ENCODE measurements at regions not wholly inside any gene's neighbourhood (a gene's known extent, or its start where the extent isn't known, plus 50 kb on each side); places are given as distances from the start of the nearest gene placed in this dataset.

- H3K9me3 ChIP-seq (ENCODE audit: control insufficient read depth in 4 of 4, low read length in 3 of 4) = no peaks in the 10 kb centered on the region
- no peak overlapping the region for H3K4me3 ChIP-seq (ENCODE audit: low read depth in 1 of 3, low read length in 3 of 3)
- no peak overlapping the region for H3K9ac ChIP-seq (ENCODE audit: low read depth in 1 of 2, low read length in 2 of 2)
- peak overlapping the region in 1 of 2 donors; percentile 12 for H3K27ac ChIP-seq (ENCODE audit: low read depth in 1 of 2, low read length in 2 of 2)
- WGBS = 20% methylated on average over 1 of the region's 1 CpG
- TF ChIP-seq FOXA1 (IDR thresholded peaks at IDR 0.05) (no peak), YY1 (IDR thresholded peaks at IDR 0.05) (no peak), NR2F2 (IDR thresholded peaks at IDR 0.05) (no peak), HNF4A (conservative IDR thresholded peaks at IDR 0.05) (no peak), FOXA2 (IDR thresholded peaks at IDR 0.05) (no peak), ATF3 (IDR thresholded peaks at IDR 0.05) (no peak), GABPA (IDR thresholded peaks at IDR 0.05 in 1 of 2, conservative IDR thresholded peaks at IDR 0.05 in 1 of 2) (no peak), EGR1 (IDR thresholded peaks at IDR 0.05; ENCODE audit: low read depth in 2 of 2) (no peak), HNF4G (IDR thresholded peaks at IDR 0.05) (no peak), TAF1 (conservative IDR thresholded peaks at IDR 0.05) (no peak), JUND (IDR thresholded peaks at IDR 0.05) (no peak)
- TF ChIP-seq, protein P1, sequence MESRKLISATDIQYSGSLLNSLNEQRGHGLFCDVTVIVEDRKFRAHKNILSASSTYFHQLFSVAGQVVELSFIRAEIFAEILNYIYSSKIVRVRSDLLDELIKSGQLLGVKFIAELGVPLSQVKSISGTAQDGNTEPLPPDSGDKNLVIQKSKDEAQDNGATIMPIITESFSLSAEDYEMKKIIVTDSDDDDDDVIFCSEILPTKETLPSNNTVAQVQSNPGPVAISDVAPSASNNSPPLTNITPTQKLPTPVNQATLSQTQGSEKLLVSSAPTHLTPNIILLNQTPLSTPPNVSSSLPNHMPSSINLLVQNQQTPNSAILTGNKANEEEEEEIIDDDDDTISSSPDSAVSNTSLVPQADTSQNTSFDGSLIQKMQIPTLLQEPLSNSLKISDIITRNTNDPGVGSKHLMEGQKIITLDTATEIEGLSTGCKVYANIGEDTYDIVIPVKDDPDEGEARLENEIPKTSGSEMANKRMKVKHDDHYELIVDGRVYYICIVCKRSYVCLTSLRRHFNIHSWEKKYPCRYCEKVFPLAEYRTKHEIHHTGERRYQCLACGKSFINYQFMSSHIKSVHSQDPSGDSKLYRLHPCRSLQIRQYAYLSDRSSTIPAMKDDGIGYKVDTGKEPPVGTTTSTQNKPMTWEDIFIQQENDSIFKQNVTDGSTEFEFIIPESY (IDR thresholded peaks at IDR 0.05) = no peak
- TF ChIP-seq, protein P2, sequence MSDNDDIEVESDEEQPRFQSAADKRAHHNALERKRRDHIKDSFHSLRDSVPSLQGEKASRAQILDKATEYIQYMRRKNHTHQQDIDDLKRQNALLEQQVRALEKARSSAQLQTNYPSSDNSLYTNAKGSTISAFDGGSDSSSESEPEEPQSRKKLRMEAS (IDR thresholded peaks at IDR 0.05) = no peak
- TF ChIP-seq, protein P3, sequence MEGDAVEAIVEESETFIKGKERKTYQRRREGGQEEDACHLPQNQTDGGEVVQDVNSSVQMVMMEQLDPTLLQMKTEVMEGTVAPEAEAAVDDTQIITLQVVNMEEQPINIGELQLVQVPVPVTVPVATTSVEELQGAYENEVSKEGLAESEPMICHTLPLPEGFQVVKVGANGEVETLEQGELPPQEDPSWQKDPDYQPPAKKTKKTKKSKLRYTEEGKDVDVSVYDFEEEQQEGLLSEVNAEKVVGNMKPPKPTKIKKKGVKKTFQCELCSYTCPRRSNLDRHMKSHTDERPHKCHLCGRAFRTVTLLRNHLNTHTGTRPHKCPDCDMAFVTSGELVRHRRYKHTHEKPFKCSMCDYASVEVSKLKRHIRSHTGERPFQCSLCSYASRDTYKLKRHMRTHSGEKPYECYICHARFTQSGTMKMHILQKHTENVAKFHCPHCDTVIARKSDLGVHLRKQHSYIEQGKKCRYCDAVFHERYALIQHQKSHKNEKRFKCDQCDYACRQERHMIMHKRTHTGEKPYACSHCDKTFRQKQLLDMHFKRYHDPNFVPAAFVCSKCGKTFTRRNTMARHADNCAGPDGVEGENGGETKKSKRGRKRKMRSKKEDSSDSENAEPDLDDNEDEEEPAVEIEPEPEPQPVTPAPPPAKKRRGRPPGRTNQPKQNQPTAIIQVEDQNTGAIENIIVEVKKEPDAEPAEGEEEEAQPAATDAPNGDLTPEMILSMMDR (IDR thresholded peaks at IDR 0.05; ENCODE audit: low read depth, low read length, missing input control) = no peak
- H3K36me3 ChIP-seq (ENCODE audit: control insufficient read depth in 4 of 4, insufficient read depth in 3 of 4, low read depth in 1 of 4, low read length in 3 of 4) = no peaks in the 10 kb centered on the region
- DNase-seq (ENCODE audit: low spot score) = no peak
- H3K4me1 ChIP-seq (ENCODE audit: control insufficient read depth in 4 of 4, insufficient read depth in 4 of 4, low read length in 3 of 4) = peaks cover 0 to 9% (median 5%) of the 10 kb centered on the region in 4 donors
- H3K27me3 ChIP-seq (ENCODE audit: control insufficient read depth in 4 of 4, insufficient read depth in 4 of 4, low read length in 3 of 4) = no peaks in the 10 kb centered on the region
These were observed 398.8 kb downstream of the SEC16B start for GRCh38 chr1:177571076-177571475.

DNA sequence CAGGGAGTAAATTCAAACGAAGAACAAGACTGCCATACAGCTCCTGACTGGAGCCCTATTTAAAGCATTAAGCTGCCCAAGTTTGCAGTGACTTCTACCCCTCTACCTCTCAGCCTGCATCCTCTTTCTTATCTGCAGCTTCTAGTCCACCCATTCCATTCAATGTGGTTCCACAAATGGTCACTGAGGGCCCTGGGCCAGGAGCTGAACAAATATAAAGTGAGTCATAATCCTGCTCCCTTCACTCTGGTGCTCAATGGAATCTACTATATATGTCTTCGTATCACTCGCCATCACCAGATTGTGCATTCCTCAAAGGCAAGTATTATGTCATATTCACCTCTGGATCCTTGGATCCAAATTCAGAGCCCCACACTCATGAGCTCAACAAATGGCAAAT lies 398.7 kb downstream of the BRINP2 start:
- no peak for DNase-seq (ENCODE audit: low spot score)
- peaks cover 0 to 10% (median 6%) of the 10 kb centered on the region in 4 donors for H3K4me1 ChIP-seq (ENCODE audit: control insufficient read depth in 4 of 4, insufficient read depth in 4 of 4, low read length in 3 of 4)
- H3K36me3 ChIP-seq (ENCODE audit: control insufficient read depth in 4 of 4, insufficient read depth in 3 of 4, low read depth in 1 of 4, low read length in 3 of 4) = no peaks in the 10 kb centered on the region
- H3K9me3 ChIP-seq (ENCODE audit: control insufficient read depth in 4 of 4, low read length in 3 of 4) = no peaks in the 10 kb centered on the region
- H3K4me3 ChIP-seq (ENCODE audit: low read depth in 1 of 3, low read length in 3 of 3) = no peak overlapping the region
- no peaks in the 10 kb centered on the region for H3K27me3 ChIP-seq (ENCODE audit: control insufficient read depth in 4 of 4, insufficient read depth in 4 of 4, low read length in 3 of 4)
- no peak overlapping the region for H3K9ac ChIP-seq (ENCODE audit: low read depth in 1 of 2, low read length in 2 of 2)
- WGBS = 92% methylated on average over 3 of the region's 3 CpGs
- no peak overlapping the region for H3K27ac ChIP-seq (ENCODE audit: low read depth in 1 of 2, low read length in 2 of 2)
- TF ChIP-seq SP1 (IDR thresholded peaks at IDR 0.05) (no peak), TAF1 (conservative IDR thresholded peaks at IDR 0.05) (no peak), GABPA (IDR thresholded peaks at IDR 0.05 in 1 of 2, conservative IDR thresholded peaks at IDR 0.05 in 1 of 2) (no peak), FOXA2 (IDR thresholded peaks at IDR 0.05) (no peak), RXRA (IDR thresholded peaks at IDR 0.05) (no peak)
- TF ChIP-seq, protein P3 (IDR thresholded peaks at IDR 0.05; ENCODE audit: low read depth, low read length, missing input control) = no peak
- TF ChIP-seq, protein P1 (IDR thresholded peaks at IDR 0.05) = no peak
- TF ChIP-seq, protein P2 (IDR thresholded peaks at IDR 0.05) = no peak
